Thyroid gland (tissue), 4 donors: ENCODE measurements at regions not wholly inside any gene's neighbourhood (a gene's known extent, or its start where the extent isn't known, plus 50 kb on each side); places are given as distances from the start of the nearest gene placed in this dataset.
"Not testable (repeated sequence)": the region's sequence is repeated elsewhere in the genome, so short reads cannot be mapped to it uniquely, and the experiment has no call there.

Experiments used
- CTCF ChIP-seq, 6 experiments: fragments of 200-600 bp in 3 of 6; fragments of 450-650 bp in 3 of 6; sonication (generic) in 3 of 6; IDR thresholded peaks; one replicate each; pipeline ENCODE4 v1.5.1; 2016 to 2019; ENCODE audit warnings: antibody characterized with exemption in 6 of 6, mild to moderate bottlenecking in 2 of 6, inconsistent platforms in 1 of 6, moderate library complexity in 1 of 6
- POLR2A ChIP-seq, 2 donors: fragments of 450-650 bp; IDR thresholded peaks; one replicate each; pipeline ENCODE4 v1.6.1; 2017; ENCODE audit warnings: antibody characterized with exemption in 2 of 2, mild to moderate bottlenecking in 2 of 2, moderate library complexity in 1 of 2

- not testable (repeated sequence) for TF ChIP-seq POLR2A, CTCF (IDR thresholded peaks at IDR 0.05)
Measured at GRCh38 chr7:32814779-32815178, 76.8 kb downstream of the KBTBD2 start.
